ENCODE measurements at regions not wholly inside any gene's neighbourhood (a gene's known extent, or its start where the extent isn't known, plus 50 kb on each side); places are given as distances from the start of the nearest gene placed in this dataset.

DNA sequence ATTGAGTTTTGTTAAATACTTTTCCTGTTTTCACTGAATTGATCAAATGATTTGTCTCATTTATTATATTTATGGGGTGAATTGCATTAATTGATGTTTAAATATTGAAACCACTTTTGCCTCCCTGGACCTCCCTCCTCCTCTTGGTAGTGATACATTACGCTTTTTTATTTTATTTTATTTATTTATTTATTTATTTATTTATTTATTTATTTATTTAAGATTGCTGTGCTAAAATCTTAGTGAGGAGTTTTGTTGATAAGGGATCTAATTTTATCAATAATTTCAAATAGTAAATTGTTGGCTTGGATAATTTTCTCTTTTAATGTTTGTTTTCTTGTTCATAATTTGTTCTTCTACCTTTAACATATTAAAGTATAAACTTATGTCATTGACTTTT lies 1281.0 kb upstream of the NXPH2 start:
- DNase-seq: no peak

DNA sequence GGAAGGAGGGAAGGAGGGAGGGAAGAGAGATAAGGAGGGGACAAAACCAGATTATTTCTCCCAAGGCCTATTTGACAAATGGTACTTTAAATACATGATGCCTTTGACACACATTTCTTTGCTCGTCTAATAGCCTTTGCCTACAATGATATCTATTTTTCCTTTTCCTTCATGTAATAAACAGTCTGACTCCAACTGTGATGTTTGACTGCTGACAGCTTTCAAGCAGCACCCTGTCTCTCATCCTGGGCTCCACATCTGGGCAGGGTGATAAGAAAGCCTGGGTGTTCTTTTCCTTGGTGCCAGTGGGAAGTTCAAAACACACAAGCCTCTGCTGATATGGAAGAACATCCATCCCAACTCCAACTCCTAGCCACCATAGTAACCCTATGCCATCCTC lies 1277.7 kb upstream of the NXPH2 start:
- no peak for DNase-seq

DNA sequence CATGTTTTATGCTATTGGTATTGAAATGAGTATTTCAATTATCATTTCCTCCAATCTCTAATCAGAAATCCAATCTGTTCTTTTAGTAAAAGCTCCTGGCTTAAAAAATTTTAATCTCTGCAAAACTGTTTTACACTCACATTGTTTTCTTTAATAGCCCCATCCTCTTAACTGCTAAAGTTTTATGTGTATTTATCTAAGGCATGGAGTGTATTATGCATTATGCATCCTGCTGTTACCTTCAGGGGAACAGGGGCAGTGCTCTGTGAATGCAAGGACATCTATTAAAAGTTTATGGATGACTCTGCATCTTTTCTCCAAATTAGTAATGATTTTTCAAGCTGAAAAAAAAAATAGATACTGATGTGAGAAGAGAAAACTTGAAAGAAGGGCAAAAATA lies 1261.6 kb upstream of the NXPH2 start:
- DNase-seq: no peak

DNA sequence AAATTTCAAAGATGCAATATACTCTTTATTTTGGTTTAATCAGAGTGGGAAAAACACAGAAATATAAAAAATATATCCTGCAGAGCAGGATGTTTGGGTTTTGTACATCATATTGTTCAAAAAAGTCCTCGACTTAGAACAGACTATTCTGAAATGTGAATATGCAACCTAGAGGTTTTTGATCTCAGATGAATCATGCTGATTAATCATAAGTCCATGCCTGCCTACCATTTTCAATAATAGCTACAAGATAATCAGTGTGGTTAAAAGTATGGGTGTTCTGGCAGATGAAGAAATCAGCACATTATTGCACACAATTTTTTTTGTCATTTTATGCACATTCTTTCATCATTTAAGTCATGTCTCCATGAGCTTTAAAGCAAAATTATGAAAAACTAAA lies 1261.0 kb upstream of the NXPH2 start:
- no peak for DNase-seq

DNA sequence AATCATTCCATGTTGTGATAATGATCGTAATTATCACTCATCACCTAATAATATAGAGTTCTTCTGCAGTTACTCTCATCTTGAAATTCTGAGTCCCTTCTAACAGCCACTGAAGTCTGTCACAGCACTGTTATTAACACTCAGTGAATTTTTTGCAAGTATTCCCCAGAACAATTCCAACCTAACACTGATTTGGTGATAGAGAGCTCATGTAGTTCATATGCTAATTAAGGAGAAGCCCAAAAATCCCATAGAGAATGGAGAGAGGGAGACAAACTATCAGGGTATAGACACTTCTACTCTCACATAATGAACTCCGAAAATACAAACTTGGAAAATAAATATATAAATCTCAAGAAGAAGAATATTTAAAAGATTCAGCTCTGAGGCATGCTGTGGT lies 1253.4 kb upstream of the NXPH2 start:
- no peak for DNase-seq

DNA sequence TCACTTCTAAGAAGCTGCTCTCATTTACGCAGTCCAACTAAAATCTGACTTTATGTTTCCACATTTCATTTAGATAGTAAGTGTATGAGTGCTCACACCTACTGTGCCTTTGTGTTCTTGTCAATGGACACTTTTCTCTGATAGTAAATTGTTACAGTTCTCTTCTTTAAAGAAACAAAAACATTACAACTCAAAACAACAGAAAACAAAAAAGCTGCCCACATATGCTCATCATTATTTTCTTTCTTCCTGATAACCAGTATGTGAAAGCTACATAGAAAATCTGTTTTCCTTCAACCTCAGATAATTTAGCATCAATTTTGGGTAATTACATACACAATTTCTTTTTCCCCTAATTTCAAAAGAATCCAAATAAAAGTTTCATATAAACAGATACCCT lies 1247.8 kb upstream of the NXPH2 start:
- no peak for DNase-seq

DNA sequence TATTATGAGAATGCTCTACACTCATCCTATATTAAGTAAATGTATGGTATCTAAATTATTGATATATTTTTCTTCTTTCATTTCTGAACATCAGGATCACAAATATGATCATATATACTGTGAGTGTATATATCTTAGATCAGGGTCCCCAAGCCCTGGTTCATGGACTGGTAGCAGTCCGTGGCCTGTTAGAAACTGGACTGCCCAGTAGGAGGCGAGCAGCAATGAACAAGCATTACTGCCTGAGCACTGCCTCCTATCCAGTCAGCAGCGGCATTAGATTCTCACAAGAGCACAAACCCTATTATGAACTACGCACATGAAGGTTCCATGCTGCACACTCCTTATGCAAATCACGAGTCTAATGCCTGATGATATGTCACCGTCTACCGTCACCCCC lies 1247.1 kb upstream of the NXPH2 start:
- DNase-seq: no peak

DNA sequence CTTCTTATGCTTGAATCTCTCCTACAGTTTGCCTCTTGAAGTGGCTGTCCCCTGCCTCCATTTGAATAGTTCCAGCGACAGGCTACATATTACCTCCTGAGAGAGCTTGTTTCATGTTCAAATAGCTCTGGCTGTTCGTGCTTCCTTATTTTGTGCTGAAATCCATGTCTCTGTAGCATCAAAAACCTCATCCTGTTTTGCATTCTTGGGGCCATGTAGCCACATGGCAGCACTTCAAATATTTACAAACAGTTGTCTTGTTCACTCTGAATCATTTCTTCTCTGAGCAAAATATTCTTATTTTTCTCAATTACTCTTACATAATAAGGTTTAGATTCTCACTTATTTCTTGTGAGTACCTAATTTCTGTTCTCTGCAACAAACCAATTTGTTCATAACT lies 1243.1 kb upstream of the NXPH2 start:
- no peak for DNase-seq

DNA sequence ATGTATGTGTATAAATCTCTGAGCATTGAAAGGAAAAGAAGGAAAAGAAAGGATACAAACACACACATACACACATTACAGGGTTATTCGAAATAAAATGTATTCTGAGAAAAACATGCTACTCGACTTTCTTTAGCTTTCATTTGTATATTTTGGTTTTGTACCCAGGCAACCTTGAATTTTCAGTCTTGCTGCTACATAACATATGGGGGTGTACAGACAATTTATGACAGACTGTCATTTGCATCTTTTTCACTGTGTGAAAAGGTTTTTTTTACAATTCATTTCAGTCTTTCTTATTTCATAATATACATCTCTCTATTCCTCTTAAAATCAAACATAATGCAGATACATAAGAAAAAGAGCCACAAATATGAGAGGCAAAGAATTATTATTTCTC lies 1238.4 kb upstream of the NXPH2 start:
- no peak for DNase-seq

DNA sequence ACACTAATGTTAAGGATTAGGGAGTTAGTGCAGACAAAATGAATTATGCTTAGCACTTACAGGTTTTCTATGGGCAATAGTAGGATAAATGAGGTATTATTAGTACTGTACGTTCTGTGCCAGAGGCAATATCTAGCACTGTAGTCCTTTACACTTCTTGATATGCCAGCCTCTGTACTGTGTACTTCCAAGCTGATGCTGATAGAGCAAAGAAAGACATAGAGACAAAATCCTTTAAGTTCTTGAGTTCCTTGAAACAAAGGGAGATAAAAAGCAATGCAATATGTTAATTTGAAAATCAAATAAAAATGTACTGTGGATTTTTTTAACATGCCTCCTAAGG lies 1234.0 kb upstream of the NXPH2 start:
- no peak for DNase-seq

DNA sequence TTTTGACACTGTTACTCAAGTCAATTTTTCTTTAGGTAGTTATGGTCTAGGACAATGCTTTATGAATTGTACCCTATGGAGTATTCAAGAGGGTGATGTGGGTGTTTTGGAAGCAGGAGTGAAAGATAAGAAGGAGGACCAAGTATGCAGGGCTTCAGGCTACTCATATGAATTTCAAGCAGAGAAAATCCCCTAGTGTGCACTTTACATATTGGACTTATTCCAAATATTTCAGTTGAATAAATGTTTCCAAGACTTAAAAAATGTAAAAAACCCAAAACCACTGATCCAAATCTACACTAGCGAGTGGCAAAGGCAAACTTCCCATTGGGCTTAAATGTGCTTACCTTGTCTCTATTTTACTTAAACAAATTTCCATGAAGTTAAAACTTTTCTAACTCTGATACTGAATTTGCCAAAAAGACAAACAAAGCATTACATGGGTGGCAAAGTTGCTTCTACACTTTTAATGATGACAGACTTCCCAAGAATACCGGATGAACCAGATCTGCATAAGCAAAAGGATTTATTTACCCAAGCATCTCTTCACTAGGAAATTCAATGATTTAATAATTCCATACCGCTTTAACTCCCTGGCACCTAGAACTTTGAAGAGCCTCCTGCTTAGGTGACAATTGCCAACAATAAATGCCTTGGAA lies 1233.5 kb upstream of the NXPH2 start:
- no peak for DNase-seq

DNA sequence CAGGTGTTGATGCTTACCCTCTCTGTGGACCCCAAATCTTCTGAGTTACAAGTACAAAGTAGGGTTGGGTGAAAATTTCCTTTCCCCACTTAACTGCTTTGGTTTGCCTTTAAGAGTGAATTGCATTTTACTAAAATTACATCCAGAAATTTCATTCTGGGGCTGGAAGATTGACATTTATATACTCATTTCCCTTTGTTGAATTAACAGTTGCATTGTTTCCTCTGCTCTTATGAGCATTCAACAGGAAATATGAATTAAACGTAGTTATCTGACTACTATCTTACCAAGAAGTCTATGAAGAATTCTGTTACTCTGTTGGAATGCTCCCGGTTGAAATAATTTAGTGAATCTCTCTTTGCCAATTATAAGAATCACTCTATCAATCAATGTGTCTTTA lies 1231.1 kb upstream of the NXPH2 start:
- no peak for DNase-seq

DNA sequence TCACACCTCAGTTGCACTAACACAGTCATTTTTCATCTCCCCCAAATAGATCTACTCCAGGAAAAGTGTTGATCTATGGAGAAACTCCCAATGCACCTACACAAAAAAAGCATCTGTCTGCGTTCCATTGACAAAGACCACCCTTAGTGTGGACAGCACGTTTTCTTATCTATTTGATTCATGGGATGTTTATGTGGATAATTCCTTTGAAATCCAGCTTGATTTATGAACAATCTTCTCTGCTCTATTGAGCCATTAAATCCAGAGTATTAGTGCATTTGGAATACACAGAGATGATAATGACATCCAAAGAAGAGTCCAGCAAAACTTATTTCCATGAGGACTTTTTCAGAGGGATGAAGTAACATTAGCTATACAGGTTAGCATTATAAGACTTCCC lies 1221.9 kb upstream of the NXPH2 start:
- no peak for DNase-seq

DNA sequence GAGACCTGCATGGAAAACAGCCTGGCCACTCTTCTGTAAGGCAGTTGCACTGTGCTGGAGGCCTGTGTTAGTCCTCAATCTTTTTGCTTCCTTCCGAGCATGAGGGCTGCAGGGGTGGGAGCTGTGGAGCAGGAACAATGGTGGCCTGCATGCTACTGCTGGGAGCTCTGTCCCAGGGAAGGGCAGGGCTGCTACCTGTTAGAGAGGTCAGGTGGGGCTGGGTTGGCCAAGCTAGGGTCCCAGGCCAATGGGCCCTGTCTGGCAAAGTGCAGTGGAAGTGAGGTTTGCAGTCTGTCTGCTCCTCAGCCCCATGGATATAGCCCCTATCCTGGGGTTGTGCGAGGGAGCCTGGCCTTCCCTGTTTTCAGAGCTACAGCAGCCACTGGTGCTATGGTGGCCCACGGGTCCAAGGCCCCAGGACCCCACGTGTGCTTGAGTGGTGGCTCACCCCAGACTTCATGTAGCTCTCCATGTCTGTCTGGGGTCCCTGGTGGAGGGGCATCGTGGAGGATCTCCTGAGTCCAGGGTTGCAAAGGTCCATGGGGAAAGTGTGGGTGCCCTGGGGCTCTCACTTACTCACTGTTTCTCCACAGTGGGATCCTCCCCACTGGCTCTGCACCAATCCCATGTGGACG lies 1212.6 kb upstream of the NXPH2 start:
- no peak for DNase-seq

DNA sequence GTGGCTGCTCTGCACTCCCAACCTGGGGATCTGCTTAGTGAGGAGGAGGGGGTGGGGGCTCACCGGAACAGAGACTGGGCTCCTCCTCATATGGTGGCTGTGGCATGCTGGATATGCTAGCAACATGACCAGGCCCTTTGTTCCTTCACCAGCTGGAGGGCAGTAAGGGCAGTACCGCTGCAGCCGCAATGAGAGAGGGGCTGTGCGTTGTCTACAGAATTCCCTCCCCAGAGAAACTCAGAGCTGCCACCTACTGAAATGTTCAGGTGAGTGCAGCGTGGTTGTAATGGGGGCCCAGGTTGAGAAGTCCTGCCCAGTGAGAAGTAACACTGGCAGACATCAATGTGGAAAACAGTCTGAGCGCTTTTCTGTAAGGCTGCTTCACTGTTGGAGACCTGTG lies 1211.9 kb upstream of the NXPH2 start:
- no peak for DNase-seq

DNA sequence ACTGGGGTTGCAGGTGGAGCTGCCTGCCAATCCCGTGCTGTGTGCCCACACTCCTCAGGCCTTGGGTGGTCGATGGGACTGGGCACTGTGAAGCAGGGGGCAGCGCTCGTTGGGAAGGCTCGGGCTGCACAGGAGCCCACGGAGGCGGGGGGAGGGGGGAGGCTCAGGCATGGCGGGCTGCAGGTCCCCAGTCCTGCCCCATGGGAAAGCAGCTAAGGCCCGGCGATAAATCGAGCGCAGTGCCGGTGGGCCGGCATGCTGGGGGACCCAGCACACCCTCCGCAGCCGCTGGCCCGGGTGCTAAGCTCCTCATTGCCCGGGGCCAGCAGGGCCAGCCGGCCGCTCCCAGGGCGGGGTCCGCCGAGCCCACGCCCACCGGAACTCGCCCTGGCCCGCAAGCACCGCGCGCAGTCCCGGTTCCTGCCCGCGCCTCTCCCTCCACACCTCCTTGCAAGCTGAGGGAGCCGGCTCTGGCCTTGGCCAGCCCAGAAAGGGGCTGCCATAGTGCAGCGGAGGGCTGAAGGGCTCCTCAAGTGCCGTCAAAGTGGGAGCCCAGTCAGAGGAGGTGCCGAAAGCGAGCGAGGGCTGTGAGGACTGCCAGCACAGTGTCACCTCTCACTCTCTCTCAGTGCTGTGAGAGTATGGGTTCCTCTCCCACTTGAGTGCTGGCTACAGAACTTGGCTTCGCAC lies 1210.6 kb upstream of the NXPH2 start:
- no peak for DNase-seq

DNA sequence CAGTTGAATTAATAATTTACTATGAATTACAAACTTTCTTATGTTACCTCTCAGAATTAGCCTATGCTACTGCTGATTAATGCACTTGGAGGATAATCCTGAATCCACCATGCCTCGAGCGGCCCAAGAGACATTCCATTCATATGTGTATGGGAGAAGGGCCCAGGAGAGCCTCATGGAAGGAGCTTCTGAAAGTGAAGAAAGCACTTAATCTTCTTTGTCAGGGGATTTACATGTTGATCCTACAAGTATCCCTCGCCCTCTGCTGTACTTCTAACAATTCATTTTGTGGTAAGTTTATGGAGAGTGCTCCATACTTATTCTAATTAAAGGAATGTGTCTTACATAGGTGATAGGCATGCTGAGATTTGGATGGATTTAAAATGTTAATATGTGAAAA lies 1189.1 kb upstream of the NXPH2 start:
- no peak for DNase-seq

DNA sequence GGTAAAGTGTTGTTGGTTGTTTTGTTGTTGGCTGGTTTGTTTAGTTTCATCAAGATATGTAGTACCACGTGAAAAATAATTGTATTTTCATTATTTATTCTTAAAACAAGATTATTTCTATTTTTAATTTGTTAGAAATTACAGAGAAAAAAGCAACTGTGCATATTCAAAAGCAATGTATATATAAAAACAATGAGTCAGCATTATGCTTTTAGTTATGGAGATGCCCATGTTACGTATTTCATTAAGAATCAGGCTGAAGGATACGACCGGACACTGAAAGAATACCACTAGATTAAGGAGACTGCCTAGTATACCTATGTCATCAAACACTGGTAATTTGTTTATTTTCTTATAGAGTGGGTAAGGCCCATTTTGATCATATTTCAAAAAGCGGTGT lies 1188.4 kb upstream of the NXPH2 start:
- no peak for DNase-seq

DNA sequence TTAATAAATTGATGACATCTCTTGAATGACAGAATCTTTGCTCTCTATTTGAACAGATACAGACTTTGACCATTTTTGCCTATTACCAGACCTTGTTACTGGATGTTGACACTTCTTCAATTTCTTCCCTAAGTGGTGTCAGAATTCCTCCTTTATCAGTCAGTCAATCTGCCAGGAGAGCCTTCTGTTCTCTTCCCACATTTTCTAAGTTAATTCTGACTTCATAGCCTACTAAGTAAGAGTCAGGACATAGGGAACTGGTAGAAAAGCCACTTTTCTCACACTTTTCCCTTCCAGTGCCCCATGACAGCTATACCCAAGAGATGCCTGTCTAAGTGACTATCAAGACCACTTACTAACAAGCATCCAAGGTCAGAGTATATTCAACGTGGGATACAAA lies 1187.5 kb upstream of the NXPH2 start:
- no peak for DNase-seq

DNA sequence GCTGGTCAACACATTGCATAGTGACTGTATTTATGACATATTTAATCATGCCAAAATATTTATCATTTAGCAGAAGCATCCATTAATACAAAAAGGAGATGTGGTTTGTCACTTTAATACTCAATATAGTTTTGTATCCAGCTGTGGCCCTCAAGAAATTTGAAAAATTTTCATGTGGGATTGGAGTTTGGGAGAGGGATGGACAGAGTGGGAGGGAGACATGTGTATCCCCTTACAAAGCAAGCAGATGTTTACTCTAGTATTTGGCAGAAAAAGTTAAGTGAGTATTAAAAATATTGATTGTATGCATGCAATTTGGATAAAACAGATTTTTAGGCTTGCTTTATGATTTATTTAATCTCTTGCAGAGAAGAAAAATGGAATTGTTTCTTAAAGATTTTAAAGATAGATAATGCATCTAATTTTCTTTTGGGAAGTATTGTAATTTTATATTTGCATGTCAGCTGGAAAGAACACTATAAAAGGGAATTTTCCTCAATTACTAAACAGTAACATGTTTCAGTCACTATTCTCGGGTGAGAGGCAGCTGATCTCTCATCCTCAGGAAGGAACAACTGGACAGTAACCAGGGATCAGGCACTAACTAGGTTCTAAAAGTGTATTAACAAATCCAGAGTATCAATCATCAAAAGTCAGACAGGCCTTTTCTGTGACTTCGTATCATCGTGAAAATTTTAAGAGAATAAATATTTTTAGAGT lies 1184.7 kb upstream of the NXPH2 start:
- DNase-seq: no peak

DNA sequence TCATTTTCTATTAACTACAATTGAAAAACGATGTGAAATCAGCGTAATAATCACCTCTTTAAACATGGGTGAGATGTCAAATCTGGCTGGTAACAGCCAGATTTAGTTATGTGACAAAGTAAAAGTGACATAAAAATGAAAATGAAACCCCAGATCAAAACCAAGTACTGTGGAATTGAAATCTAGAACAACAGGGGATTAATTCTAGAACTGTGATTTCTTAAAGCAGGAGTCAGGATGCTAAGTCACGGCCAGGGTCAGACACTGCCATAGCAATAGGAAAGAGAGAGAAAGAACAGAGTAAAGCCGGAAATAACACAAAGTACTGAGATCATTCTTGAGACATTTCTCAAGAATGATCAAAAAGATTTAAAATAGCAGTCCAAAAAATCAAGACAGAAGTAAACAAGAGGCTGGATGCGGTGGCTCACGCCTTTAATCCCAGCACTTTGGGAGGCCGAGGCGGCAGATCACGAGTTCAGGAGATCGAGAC lies 1183.7 kb upstream of the NXPH2 start:
- no peak for DNase-seq

DNA sequence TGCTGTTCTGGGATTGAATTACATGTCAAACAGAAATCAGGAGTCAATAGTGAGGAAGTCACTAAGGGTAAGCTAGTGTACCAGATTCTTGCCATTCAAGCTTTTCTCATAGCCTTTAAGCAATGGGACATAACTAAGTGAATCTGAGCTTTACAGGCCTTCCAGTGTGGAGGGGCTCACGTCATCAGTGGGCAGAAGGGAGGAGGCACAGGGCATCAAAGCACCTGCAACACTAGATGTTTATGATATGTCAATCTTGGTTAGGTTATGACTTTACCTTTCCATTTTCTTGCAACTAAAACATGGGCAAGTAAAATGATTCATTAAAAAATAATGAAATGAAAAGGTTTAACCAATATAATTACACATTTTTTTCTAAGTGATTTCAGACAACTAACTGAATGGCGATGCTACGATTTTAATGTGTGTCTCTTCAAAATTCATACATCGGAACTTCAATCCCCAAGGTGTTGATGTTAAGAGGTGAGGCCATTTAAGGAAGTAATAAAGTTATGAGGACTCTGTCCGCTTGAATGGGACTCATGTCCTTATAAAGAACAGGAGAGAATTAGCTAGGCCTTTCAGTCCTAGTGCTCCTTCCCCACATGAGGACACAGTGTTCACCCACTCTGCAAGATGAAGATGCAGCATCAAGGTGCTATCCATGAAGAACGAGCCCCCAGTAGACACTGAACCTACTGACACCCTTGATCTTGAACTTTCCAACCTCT lies 1169.2 kb upstream of the NXPH2 start:
- DNase-seq: no peak

DNA sequence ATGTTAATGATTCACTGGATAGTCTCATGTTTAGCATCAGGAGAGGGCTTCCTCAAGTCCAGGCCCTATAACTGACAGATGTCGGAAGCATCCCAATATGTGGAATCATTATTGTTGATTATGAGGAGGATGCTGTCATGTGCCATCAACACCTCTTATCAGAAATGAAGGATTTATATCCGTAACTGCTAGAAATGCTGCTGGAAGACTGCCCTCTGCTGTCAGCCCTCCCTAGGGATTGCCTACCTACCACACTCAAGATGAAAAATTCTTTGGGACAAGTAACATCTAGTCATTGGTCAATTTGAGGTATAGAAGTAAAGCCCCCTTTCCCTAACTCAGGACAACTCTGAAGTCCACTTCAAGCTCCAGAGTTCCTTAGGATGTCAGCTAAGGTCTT lies 1166.5 kb upstream of the NXPH2 start:
- no peak for DNase-seq

All from CD4-positive, alpha-beta T cell treated with Interleukin-21 for 1 hour (primary cell).